GM18907 (cell line): ENCODE measurements at regions not wholly inside any gene's neighbourhood (a gene's known extent, or its start where the extent isn't known, plus 50 kb on each side); places are given as distances from the start of the nearest gene placed in this dataset.
"Not testable (repeated sequence)": the region's sequence is repeated elsewhere in the genome, so short reads cannot be mapped to it uniquely, and the experiment has no call there.

Source experiments
- ATAC-seq: cut with Tn5 transposase; IDR thresholded peaks from one replicate; pipeline ENCODE4 v1.9.1; 2021; ENCODE audit warnings: mild to moderate bottlenecking, moderate library complexity; ENCODE audit not compliant: unreplicated experiment

GRCh38 chr16:87199379-87199778 is 117.8 kb downstream of the C16orf95 start:
- no peak for ATAC-seq

GRCh38 chr16:87199901-87200300 is 117.3 kb downstream of the C16orf95 start:
- ATAC-seq: no peak

GRCh38 chr16:87200637-87201036 is 116.6 kb downstream of the C16orf95 start:
- ATAC-seq: no peak

DNA sequence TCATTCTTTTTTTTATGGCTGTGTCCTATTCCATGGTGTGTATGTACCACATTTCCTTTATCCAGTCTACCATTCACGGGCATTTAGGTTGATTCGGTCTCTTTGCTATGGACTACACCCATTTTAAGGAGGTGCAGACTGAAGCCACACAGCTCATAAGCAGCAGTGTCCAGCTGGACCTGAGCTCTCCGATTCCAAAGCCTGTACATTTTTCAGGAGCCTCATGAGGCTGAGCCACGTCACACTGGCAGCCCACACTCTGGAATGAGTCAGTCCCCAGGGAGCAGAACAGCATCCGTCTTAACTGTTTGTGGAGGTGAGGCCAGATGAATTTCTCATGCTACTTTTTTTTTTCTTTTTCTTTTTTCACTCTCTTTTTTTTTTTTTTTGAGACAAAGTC is 116.1 kb downstream of the C16orf95 start:
- ATAC-seq: no peak

DNA sequence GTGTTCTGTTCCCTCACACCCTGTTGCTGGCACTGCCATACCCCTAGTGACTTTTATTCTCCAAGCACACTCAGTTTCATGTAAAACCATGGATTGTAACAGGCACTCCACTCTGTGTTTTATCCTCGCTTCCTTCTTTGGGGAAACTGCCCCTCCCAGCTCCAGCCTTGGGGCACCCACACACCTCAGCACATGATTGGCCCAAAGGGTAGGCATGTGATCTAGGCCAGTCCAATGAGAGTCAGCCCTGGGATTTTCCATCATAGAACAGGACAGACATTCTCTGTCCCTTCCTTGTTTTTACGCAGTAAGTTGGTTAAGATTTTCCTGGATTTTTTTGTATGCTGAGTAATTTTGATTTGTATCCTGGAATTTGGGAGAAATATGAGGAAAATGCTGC is 115.4 kb downstream of the C16orf95 start:
- no peak for ATAC-seq

DNA sequence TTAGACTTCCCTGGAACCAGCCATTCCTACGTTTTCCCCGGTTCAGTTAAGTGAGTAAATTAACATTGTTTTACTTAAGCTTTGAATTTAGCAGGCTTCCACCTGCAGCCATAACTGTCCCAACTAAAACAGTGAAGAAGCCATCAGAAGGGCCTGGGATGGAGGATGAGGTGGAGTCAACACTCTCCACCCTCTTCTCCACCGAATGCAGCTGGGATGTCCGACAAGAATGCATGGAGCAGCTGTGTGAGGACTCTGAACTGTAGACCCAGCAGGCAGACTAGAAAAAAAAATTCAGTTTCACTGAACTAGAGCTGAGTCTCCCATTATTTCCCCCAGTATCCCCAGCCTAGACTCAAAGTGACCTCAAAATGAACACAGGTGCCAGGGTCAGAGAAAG is 114.8 kb downstream of the C16orf95 start:
- no peak for ATAC-seq

GRCh38 chr16:87203060-87203656 is 114.0 kb downstream of the C16orf95 start:
- ATAC-seq: no peak

DNA sequence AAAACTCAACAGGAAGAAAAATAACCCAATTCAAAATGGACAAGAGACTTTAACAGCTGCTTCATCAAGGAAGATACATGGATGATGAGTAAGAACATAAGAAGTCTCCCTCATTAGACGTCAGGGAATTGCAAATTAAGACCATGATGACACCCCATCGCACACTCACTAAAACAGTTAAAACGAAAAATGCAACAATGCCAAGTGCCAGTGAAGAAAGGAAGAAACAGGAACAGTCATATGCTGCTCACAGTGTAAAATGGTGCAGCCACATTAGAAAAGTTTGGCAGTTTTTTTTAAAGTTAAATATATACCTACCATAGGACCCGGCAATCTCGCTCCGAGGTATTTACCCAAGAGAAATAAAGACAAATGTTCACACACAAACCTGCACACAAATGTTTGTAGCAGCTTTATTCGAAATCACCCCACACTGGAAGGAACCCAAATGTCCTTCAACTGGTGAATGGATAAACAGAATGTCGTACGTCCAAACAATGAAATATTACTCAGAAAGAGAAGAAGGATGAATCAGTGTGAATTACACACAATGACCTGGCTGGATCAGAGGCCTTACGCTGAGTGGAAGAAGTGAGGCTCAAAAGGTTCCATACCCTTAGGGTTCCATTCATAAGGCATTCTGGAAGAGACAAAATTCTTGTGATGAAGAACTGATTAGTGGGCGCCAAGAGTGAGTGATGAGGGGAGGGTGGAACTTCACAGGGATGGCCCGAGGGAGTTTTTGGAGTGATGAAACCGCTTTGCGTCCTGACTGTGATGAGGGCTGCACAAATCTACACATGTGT is 110.3 kb downstream of the C16orf95 start:
- ATAC-seq: no peak

DNA sequence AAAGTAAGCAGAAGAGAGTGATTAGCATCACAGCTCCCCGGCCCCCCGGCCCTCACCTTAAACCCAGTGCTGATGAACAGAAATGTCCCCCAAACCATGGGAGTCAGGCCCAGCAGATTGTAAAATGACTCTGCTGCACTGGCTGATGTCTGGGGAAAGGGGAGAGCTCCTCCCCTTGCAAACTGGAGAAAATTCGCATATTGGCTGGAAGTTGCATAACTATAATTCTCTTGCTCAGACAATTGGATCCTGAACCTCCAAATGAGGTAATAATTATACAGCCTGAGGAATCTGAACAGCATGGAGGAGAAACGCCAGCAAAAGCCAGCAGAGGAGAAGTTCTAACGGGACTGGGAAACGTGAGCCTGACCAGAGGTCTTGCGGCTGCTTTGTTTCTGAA is 109.7 kb downstream of the C16orf95 start:
- no peak for ATAC-seq

DNA sequence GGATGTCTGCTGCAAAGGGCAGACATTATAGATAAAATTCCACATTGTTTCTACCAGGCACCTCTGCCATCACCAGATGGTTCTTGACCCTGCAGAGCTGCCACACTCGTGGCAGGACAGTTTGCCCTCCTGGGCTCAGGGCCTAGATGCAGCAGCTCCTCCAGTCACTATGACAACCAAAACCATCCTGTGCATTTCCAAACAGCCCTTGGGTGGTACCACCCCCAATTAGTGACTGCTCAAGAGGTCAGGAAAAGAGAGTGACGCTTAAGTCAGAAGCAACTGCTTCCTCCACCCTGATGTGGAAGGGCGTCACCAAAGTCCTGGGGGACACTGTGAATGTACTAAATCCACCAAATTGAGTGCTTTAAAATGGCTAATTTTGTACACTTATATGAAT is 109.2 kb downstream of the C16orf95 start:
- no peak for ATAC-seq

DNA sequence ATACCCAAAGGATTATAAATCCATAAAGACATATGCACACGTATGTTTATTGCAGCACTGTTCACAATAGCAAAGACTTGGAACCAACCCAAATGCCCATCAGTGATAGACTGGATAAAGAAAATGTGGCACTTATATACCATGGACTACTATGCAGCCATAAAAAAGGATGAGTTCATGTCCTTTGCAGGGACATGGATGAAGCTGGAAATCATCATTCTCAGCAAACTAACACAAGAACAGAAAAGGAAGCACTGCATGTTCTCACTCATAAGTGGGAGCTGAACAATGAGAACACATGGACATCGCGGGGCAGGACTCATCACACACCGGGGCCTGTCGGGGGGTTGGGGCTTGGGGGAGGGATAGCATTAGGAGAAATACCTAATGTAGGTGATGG is 108.2 kb downstream of the C16orf95 start:
- ATAC-seq: not testable (repeated sequence)

DNA sequence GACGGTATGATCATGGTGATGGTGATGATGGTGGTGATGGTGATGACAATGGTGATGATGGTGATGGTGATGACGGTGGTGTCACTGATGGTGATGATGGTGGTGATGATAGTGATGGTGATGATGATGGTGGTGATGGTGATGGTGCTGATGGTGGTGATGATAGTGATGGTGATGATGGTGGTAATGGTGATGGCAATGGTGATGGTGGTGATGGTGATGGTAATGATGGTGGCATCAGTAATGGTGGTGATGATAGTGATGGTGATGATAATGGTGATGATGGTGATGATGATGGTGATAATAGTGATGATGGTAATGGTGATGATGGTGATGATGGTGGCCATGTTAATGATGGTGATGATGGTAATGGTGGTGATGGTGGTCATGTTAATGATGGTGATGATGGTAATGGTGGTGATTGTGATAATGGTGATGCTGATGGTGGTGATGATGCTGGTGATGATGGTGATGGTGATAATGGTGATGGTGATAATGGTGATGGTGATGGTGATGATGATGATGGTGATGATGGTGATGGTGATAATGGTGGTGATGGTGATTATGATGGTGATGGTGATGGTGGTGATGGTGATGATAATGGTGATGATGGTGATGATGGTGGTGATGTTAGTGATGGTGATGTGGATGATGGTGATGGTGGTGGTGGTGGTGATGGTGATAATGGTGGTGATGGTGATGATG is 107.2 kb downstream of the C16orf95 start:
- ATAC-seq: no peak

GRCh38 chr16:87210894-87211293 is 106.3 kb downstream of the C16orf95 start:
- ATAC-seq: no peak

GRCh38 chr16:87212026-87212425 is 105.2 kb downstream of the C16orf95 start:
- ATAC-seq: no peak

DNA sequence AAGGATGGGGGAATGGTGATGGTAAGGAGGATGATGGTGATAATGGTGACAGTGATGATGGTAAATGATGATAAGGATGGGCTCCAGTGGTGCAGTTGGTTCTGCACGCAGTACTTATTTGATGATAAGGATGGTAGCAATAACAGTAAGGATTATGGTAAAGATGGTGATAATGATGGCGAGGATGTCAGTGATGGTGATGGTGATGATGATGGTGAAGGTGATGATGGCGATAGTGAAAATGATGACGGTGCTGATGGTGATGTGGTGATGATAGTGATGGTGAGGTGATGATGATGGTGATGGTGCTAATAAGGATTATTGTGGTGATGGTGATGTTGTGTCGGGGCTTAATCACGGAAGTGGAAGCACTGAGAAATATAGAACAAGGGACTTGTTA is 103.7 kb downstream of the C16orf95 start:
- no peak for ATAC-seq

DNA sequence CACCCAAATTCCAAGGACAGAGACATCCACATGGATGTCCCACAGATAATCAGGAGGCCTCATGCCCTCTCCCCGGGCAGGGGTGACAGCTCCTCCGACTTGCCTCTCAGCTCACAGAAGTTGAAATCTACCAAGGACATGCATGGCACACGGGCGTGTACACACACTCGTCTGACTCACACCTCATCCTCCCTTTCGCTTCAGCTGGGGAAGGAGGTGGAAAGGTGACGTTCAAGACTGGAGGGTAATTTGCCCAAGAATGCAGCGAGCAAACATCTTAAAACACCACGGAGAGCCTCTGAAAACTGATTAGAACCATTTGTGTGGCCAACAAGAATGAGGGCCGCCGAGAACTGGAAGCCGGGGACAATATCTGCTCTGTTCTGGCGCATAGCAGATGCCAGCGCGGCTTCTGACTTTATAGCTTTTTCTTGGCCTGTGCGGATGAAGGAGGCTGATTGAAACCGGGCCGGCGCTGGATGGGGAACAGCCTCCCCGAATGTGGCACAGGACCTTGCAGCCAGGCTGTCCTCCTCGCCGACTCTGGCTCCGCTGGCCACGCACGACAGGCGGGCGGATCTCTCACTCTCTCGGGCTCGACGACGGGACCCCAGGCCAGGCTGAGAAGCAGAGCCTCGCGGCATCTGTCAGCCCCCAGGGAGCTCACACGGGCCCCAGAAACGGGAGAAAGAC is 100.9 kb downstream of the C16orf95 start:
- ATAC-seq: no peak

DNA sequence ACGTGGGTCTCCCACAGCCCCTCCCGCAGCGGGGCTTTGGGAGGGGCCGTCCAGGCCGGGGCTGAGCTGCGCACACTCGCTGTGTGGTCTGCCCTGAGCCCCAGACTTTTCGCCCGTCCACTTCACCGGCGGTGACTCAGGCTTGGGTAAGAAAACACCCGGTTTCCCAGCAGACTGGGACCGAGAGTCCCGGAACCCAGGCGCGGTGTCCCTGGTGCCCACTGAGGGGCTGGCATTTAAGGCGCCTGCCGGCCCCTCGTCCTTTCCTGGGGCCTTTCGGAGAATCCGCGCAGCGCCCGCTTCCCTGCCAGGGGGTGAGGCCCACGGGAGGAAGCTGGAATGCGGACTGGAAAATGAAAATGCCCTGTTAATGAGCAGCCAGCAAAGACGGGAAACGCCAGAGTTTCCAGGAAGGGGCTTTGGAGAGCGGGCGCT is 100.3 kb downstream of the C16orf95 start:
- no peak for ATAC-seq

- ATAC-seq: not testable (repeated sequence)
Observed at GRCh38 chr16:87217802-87218201, 99.4 kb downstream of the C16orf95 start.

DNA sequence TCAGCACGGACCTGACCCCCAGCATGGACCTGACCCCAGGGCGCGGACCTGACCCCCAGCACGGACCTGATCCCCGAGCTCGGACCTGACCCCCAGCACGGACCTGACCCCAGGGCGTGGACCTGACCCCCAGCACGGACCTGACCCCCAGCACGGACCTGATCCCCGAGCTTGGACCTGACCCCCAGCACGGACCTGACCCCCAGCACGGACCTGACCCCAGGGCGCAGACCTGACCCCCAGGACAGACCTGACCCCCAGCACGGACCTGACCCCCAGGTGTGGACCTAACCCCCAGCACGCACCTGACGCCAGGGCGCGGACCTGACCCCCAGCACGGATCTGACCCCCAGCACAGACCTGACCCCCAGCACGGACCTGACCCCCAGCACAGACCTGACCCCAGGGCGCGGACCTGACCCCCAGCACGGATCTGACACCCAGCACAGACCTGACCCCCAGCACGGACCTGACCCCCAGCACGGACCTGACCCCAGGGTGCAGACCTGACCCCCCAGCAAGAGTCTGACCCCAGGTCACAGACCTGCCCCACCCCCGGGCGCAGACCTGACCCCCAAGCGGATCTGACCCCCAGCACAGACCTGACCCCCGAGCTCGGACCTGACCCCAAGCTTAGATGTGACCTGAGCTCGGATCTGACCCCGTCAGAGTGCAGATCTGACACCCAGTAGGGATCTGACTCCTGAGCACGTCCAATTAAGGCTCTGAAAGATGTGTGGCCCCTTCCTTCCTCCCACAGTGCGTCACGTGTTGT is 98.7 kb downstream of the C16orf95 start:
- ATAC-seq: no peak

DNA sequence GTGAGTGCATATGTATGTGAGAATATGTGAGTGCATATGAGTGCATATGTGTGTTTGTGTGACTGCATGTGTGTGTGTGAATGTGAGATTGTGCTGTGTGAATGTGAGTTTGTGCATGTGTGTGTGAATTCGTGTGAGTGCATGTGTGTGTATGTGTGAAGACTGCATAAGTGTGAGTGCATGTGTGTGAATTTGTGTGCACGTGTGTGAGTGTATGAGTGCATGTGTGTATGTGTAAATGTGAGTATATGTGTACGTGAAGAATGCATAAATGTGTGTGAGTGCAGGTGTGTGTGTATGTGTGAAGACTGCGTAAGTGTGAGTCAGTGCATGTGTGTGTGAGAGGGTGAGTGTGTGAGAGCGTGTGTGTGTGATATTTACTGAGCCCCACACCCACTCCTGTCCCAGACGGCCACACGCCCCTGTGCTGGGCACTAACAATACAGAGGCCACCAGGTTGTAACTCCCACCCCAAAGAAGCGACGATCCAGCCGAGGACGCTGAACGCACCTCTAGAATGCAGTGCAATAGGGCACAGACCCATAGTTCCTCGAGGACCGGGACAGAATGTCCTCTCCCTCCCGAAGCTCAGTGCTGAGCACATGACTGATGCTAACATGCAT is 97.8 kb downstream of the C16orf95 start:
- no peak for ATAC-seq
